Uterus (tissue), 3 donors: ENCODE measurements at regions not wholly inside any gene's neighbourhood (a gene's known extent, or its start where the extent isn't known, plus 50 kb on each side); places are given as distances from the start of the nearest gene placed in this dataset.

Experiments
- DNase-seq, 2 donors: peaks; one replicate each; pipeline ENCODE4 v3.0.0-alpha.2; 2019 to 2020
- H3K27ac ChIP-seq, 2 donors: fragments of 200-600 bp; sonication (generic); 1 replicate in 1 of 2; 2 replicates in 1 of 2; pipeline ENCODE4 v1.5.1; 2016 to 2018
- H3K27me3 ChIP-seq, 2 donors: fragments of 200-600 bp; sonication (generic); one replicate each; pipeline ENCODE4 v1.5.1; 2018 to 2019; ENCODE audit warnings: control low read depth in 1 of 2
- H3K36me3 ChIP-seq, 2 donors: fragments of 200-600 bp; sonication (generic); one replicate each; pipeline ENCODE4 v1.5.1; 2019; ENCODE audit warnings: control low read depth in 1 of 2
- H3K4me1 ChIP-seq, 2 donors: fragments of 200-600 bp; sonication (generic); one replicate each; pipeline ENCODE4 v1.5.1; 2018 to 2019; ENCODE audit warnings: control low read depth in 1 of 2
- H3K4me3 ChIP-seq, 2 donors: fragments of 200-600 bp; sonication (generic); 1 replicate in 1 of 2; 2 replicates in 1 of 2; pipeline ENCODE4 v1.5.1; 2018 to 2019; ENCODE audit warnings: mild to moderate bottlenecking in 1 of 2
- H3K9me3 ChIP-seq, 2 donors: fragments of 200-600 bp; sonication (generic); one replicate each; pipeline ENCODE4 v1.5.1; 2019; ENCODE audit warnings: control low read depth in 1 of 2
- POLR2A ChIP-seq, 2 donors: fragments of 450-650 bp; IDR thresholded peaks; one replicate each; pipeline ENCODE4 v1.6.1; 2016; ENCODE audit warnings: antibody characterized with exemption in 2 of 2, mild to moderate bottlenecking in 1 of 2, moderate library complexity in 1 of 2
- intact Hi-C: fragments of 100-400 bp; cut with DNase I; formaldehyde crosslinking; loops from one replicate; pipeline ENCODE4 v1.15.1; 2023; ENCODE audit warnings: low total_unique reads
- TF ChIP-seq, protein P1 (sequence below), 4 experiments: fragments of 200-600 bp in 2 of 4; fragments of 450-650 bp in 2 of 4; sonication (generic) in 2 of 4; IDR thresholded peaks; one replicate each; pipeline ENCODE4 v1.5.1; 2016 to 2019; ENCODE audit warnings: antibody characterized with exemption in 4 of 4, mild to moderate bottlenecking in 2 of 4, moderate library complexity in 1 of 4
- donor health status: DM: yes; HTN: yes; CAD: no.

DNA sequence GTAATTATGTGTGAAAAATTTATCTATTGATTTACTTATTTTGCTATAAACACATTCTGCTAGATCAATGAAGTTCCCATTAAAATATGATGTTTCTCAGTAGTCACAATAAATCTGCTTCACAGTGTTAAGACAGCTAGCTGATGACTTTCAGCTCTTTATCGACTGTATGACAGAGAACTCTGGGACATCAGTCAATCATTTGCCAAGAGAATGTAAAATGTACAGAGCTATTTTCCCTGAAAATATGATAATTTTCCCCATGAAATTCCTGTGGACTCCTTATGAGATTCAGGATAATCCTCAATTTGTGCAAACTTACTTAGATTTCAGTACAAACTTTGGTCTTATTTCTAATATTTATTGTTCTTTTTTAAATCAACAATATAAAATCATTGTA is 430.5 kb downstream of the SLITRK6 start:
- Histone ChIP-seq H3K36me3 (no peaks in the 10 kb centered on the region), H3K27ac (no peak overlapping the region), H3K4me3 (no peak overlapping the region), H3K9me3 (no peaks in the 10 kb centered on the region), H3K27me3 (no peaks in the 10 kb centered on the region), H3K4me1 (no peaks in the 10 kb centered on the region)
- TF ChIP-seq POLR2A (IDR thresholded peaks at IDR 0.05), result no peak
- TF ChIP-seq, protein P1, sequence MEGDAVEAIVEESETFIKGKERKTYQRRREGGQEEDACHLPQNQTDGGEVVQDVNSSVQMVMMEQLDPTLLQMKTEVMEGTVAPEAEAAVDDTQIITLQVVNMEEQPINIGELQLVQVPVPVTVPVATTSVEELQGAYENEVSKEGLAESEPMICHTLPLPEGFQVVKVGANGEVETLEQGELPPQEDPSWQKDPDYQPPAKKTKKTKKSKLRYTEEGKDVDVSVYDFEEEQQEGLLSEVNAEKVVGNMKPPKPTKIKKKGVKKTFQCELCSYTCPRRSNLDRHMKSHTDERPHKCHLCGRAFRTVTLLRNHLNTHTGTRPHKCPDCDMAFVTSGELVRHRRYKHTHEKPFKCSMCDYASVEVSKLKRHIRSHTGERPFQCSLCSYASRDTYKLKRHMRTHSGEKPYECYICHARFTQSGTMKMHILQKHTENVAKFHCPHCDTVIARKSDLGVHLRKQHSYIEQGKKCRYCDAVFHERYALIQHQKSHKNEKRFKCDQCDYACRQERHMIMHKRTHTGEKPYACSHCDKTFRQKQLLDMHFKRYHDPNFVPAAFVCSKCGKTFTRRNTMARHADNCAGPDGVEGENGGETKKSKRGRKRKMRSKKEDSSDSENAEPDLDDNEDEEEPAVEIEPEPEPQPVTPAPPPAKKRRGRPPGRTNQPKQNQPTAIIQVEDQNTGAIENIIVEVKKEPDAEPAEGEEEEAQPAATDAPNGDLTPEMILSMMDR (IDR thresholded peaks at IDR 0.05), result no peak
- no peak for DNase-seq
- intact Hi-C loops, result no loop called here

GRCh38 chr13:85367887-85368286 is 431.3 kb downstream of the SLITRK6 start:
- Histone ChIP-seq H3K27me3 (no peaks in the 10 kb centered on the region), H3K36me3 (no peaks in the 10 kb centered on the region), H3K4me1 (no peaks in the 10 kb centered on the region), H3K4me3 (no peak overlapping the region), H3K27ac (no peak overlapping the region), H3K9me3 (no peaks in the 10 kb centered on the region)
- DNase-seq, result no peak
- intact Hi-C loops, result no loop called here
- TF ChIP-seq, protein P1 (IDR thresholded peaks at IDR 0.05), result no peak
- TF ChIP-seq POLR2A (IDR thresholded peaks at IDR 0.05), result no peak

DNA sequence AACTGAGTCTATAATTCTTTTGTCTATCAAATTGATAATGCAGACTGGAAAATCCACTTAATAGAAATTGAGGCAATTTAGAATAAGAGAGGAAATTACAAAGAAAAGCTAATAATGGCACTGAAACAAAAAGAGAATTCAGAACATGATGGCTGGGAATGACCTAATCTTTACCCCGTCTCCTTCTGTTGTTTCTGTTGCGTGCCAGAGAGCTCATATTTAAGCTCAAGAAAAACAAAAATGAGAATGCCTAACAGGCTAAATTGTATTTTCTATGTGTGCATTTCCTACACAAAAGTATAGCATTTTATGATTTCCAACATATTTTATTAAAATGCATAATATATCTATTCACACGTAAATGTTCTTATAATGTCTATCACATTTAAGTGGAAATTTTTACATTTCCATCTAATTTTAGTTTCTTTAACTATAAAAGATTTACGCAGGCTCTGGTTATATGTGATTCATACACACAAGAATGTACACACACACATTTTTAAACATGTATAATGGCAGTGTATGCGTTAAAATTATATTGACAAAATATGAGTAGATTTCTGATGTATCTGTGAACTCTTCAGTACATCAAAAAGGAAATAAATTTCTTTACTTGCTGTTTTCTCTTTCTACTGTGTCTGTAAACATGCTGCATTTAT is 432.3 kb downstream of the SLITRK6 start:
- no peaks in the 10 kb centered on the region for H3K27me3 ChIP-seq
- H3K9me3 ChIP-seq, result no peaks in the 10 kb centered on the region
- DNase-seq, result no peak
- TF ChIP-seq, protein P1 (IDR thresholded peaks at IDR 0.05), result no peak
- TF ChIP-seq POLR2A (IDR thresholded peaks at IDR 0.05), result no peak
- no peak overlapping the region for H3K27ac ChIP-seq
- H3K4me1 ChIP-seq, result no peaks in the 10 kb centered on the region
- H3K4me3 ChIP-seq, result no peak overlapping the region
- intact Hi-C loops, result no loop called here
- H3K36me3 ChIP-seq, result no peaks in the 10 kb centered on the region

DNA sequence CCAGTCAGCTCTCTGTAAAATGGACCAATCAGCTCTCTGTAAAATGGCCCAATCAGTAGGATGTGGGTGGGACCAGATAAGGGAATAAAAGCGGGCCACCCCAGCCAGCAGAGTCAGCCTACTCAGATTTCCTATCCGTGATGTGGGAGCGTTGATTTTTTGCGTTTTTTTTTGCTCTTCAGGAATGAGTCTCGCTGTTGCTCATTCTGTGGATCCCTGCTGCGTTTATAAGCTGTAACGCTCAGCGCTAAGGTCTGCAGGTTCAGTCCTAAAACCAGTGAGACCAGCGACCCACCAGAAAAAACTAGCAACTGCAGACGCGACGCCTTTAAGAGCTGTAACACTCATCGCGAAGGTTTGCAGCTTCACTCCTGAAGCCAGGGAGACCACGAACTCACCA is 435.7 kb downstream of the SLITRK6 start:
- no peak overlapping the region for H3K4me3 ChIP-seq
- intact Hi-C loops, result no loop called here
- no peaks in the 10 kb centered on the region for H3K4me1 ChIP-seq
- H3K27ac ChIP-seq, result no peak overlapping the region
- H3K27me3 ChIP-seq, result no peaks in the 10 kb centered on the region
- TF ChIP-seq, protein P1 (IDR thresholded peaks at IDR 0.05), result no peak
- no peaks in the 10 kb centered on the region for H3K36me3 ChIP-seq
- no peaks in the 10 kb centered on the region for H3K9me3 ChIP-seq
- DNase-seq, result no peak

DNA sequence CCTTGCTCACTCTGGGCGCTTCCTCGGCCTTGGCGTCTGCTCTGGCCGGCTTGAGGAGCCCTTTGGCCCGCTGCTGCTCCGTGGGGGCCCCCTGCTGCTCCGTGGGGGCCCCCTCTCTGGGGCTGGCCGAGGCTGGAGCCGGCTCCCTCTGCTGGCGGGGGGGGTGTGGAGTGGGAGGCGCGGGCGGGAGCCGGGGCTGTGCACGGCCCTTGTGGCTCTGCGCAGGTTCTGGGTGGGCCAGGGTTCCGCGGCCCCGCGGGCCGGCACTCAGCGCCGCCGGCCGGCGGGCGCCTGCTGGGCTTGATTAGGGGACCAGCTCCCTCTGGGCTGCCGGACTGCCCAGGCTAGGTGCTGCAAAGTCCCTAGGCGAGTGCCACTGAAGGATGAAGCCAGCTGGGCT is 436.2 kb downstream of the SLITRK6 start:
- intact Hi-C loops, result no loop called here
- Histone ChIP-seq H3K4me1 (no peaks in the 10 kb centered on the region), H3K36me3 (no peaks in the 10 kb centered on the region), H3K27ac (no peak overlapping the region), H3K4me3 (no peak overlapping the region), H3K27me3 (no peaks in the 10 kb centered on the region), H3K9me3 (no peaks in the 10 kb centered on the region)
- no peak for TF ChIP-seq POLR2A (IDR thresholded peaks at IDR 0.05)
- TF ChIP-seq, protein P1 (IDR thresholded peaks at IDR 0.05), result no peak
- no peak for DNase-seq
